ENCODE measurements at regions not wholly inside any gene's neighbourhood (a gene's known extent, or its start where the extent isn't known, plus 50 kb on each side); places are given as distances from the start of the nearest gene placed in this dataset.

- Mint-ChIP-seq H3K27me3 (ENCODE audit: insufficient read depth) (peaks cover 9% of the 10 kb centered on the region), H3K9me3 (no peaks in the 10 kb centered on the region), H3K4me1 (ENCODE audit: low read depth) (no peaks in the 10 kb centered on the region), H3K4me3 (no peak overlapping the region), H3K36me3 (ENCODE audit: low read depth) (no peaks in the 10 kb centered on the region), H3K27ac (no peak overlapping the region)
- no peak for DNase-seq
- no peak for TF ChIP-seq CTCF (IDR thresholded peaks at IDR 0.05)
These were observed 514.0 kb downstream of the FUT8 start for GRCh38 chr14:65926504-65926903.

- H3K36me3 Mint-ChIP-seq (ENCODE audit: low read depth): no peaks in the 10 kb centered on the region
- H3K4me1 Mint-ChIP-seq (ENCODE audit: low read depth): no peaks in the 10 kb centered on the region
- DNase-seq: no peak
- H3K4me3 Mint-ChIP-seq: no peak overlapping the region
- H3K9me3 Mint-ChIP-seq: no peaks in the 10 kb centered on the region
- H3K27me3 Mint-ChIP-seq (ENCODE audit: insufficient read depth): peaks cover 9% of the 10 kb centered on the region
- no peak for TF ChIP-seq CTCF (IDR thresholded peaks at IDR 0.05)
- no peak overlapping the region for H3K27ac Mint-ChIP-seq
These were observed 514.6 kb downstream of the FUT8 start for GRCh38 chr14:65926935-65927700.

GRCh38 chr14:65927931-65928356, 515.4 kb downstream of the FUT8 start:
- Mint-ChIP-seq H3K4me3 (no peak overlapping the region), H3K27me3 (ENCODE audit: insufficient read depth) (peaks cover 9% of the 10 kb centered on the region), H3K27ac (no peak overlapping the region), H3K4me1 (ENCODE audit: low read depth) (no peaks in the 10 kb centered on the region), H3K9me3 (no peaks in the 10 kb centered on the region), H3K36me3 (ENCODE audit: low read depth) (no peaks in the 10 kb centered on the region)
- DNase-seq: no peak
- no peak for TF ChIP-seq CTCF (IDR thresholded peaks at IDR 0.05)

- no peaks in the 10 kb centered on the region for H3K9me3 Mint-ChIP-seq
- no peak for DNase-seq
- no peaks in the 10 kb centered on the region for H3K4me1 Mint-ChIP-seq (ENCODE audit: low read depth)
- H3K4me3 Mint-ChIP-seq: no peak overlapping the region
- TF ChIP-seq CTCF (IDR thresholded peaks at IDR 0.05): no peak
- no peaks in the 10 kb centered on the region for H3K36me3 Mint-ChIP-seq (ENCODE audit: low read depth)
- H3K27ac Mint-ChIP-seq: no peak overlapping the region
- peaks cover 9% of the 10 kb centered on the region for H3K27me3 Mint-ChIP-seq (ENCODE audit: insufficient read depth)
These were observed 516.5 kb downstream of the FUT8 start for GRCh38 chr14:65928995-65929394.

- no peak for TF ChIP-seq CTCF (IDR thresholded peaks at IDR 0.05)
- no peak overlapping the region for H3K4me3 Mint-ChIP-seq
These were observed 521.0 kb downstream of the FUT8 start for GRCh38 chr14:65933400-65934069.

More at GRCh38 chr14:65933400-65934069, 521.0 kb downstream of the FUT8 start:
- no peaks in the 10 kb centered on the region for H3K4me1 Mint-ChIP-seq (ENCODE audit: low read depth)
- peaks cover under 1% of the 10 kb centered on the region for H3K27me3 Mint-ChIP-seq (ENCODE audit: insufficient read depth)
- DNase-seq: no peak
- no peaks in the 10 kb centered on the region for H3K36me3 Mint-ChIP-seq (ENCODE audit: low read depth)
- H3K27ac Mint-ChIP-seq: no peak overlapping the region
- no peaks in the 10 kb centered on the region for H3K9me3 Mint-ChIP-seq
